ENCODE measurements at regions not wholly inside any gene's neighbourhood (a gene's known extent, or its start where the extent isn't known, plus 50 kb on each side); places are given as distances from the start of the nearest gene placed in this dataset.

- DNase-seq (ENCODE audit: low read depth in 2 of 2) = no peak
Measured at GRCh38 chr21:27646691-27647090, 679.8 kb upstream of the ADAMTS5 start.

- no peak for DNase-seq (ENCODE audit: low read depth in 2 of 2)
Measured at GRCh38 chr21:27646056-27646455, 679.2 kb upstream of the ADAMTS5 start.

- no peak for DNase-seq (ENCODE audit: low read depth in 2 of 2)
Measured at GRCh38 chr21:27645285-27645684, 678.4 kb upstream of the ADAMTS5 start.

GRCh38 chr21:27643326-27643725 lies 676.4 kb upstream of the ADAMTS5 start:
- DNase-seq (ENCODE audit: low read depth in 2 of 2) = no peak

GRCh38 chr21:27639286-27639685 lies 672.4 kb upstream of the ADAMTS5 start:
- no peak for DNase-seq (ENCODE audit: low read depth in 2 of 2)

- DNase-seq (ENCODE audit: low read depth in 2 of 2) = no peak
Measured at GRCh38 chr21:27636656-27637055, 669.8 kb upstream of the ADAMTS5 start.

- DNase-seq (ENCODE audit: low read depth in 2 of 2) = no peak
Measured at GRCh38 chr21:27633631-27634030, 666.7 kb upstream of the ADAMTS5 start.

GRCh38 chr21:27631471-27631870 lies 664.6 kb upstream of the ADAMTS5 start:
- DNase-seq (ENCODE audit: low read depth in 2 of 2) = no peak

- no peak for DNase-seq (ENCODE audit: low read depth in 2 of 2)
Measured at GRCh38 chr21:27622631-27623030, 655.7 kb upstream of the ADAMTS5 start.

- no peak for DNase-seq (ENCODE audit: low read depth in 2 of 2)
Measured at GRCh38 chr21:27614231-27614630, 647.3 kb upstream of the ADAMTS5 start.

GRCh38 chr21:27606422-27606821 lies 639.5 kb upstream of the ADAMTS5 start:
- DNase-seq (ENCODE audit: low read depth in 2 of 2) = no peak

GRCh38 chr21:27596196-27596595 lies 629.3 kb upstream of the ADAMTS5 start:
- no peak for DNase-seq (ENCODE audit: low read depth in 2 of 2)

- no peak for DNase-seq (ENCODE audit: low read depth in 2 of 2)
Measured at GRCh38 chr21:27595716-27596115, 628.8 kb upstream of the ADAMTS5 start.

- DNase-seq (ENCODE audit: low read depth in 2 of 2) = no peak
Measured at GRCh38 chr21:27590271-27590670, 623.4 kb upstream of the ADAMTS5 start.

- DNase-seq (ENCODE audit: low read depth in 2 of 2) = no peak
Measured at GRCh38 chr21:27589781-27590180, 622.9 kb upstream of the ADAMTS5 start.

GRCh38 chr21:27586986-27587385 lies 620.1 kb upstream of the ADAMTS5 start:
- no peak for DNase-seq (ENCODE audit: low read depth in 2 of 2)

GRCh38 chr21:27586326-27586725 lies 619.4 kb upstream of the ADAMTS5 start:
- no peak for DNase-seq (ENCODE audit: low read depth in 2 of 2)

- DNase-seq (ENCODE audit: low read depth in 2 of 2) = no peak
Measured at GRCh38 chr21:27584256-27584655, 617.4 kb upstream of the ADAMTS5 start.

- DNase-seq (ENCODE audit: low read depth in 2 of 2) = no peak
Measured at GRCh38 chr21:27582948-27583430, 616.1 kb upstream of the ADAMTS5 start.

GRCh38 chr21:27582246-27582947 lies 615.5 kb upstream of the ADAMTS5 start:
- no peak for DNase-seq (ENCODE audit: low read depth in 2 of 2)

GRCh38 chr21:27581168-27581567 lies 614.3 kb upstream of the ADAMTS5 start:
- DNase-seq (ENCODE audit: low read depth in 2 of 2) = no peak

GRCh38 chr21:27580276-27580675 lies 613.4 kb upstream of the ADAMTS5 start:
- DNase-seq (ENCODE audit: low read depth in 2 of 2) = no peak

GRCh38 chr21:27578741-27579265 lies 611.9 kb upstream of the ADAMTS5 start:
- DNase-seq (ENCODE audit: low read depth in 2 of 2) = no peak

- no peak for DNase-seq (ENCODE audit: low read depth in 2 of 2)
Measured at GRCh38 chr21:27572696-27573095, 605.8 kb upstream of the ADAMTS5 start.

All from stimulated activated CD8-positive, alpha-beta memory T cell treated with anti-CD3 and anti-CD28 coated beads, Interleukin-15, amount 100 ng/mL, for 48 hours (primary cell).